BJ (cell line): ENCODE measurements at regions not wholly inside any gene's neighbourhood (a gene's known extent, or its start where the extent isn't known, plus 50 kb on each side); places are given as distances from the start of the nearest gene placed in this dataset.
A peak's percentile ranks its signal among the peaks of the same experiment; 100 is the strongest.
"Not testable (repeated sequence)": the region's sequence is repeated elsewhere in the genome, so short reads cannot be mapped to it uniquely, and the experiment has no call there.

Source experiments
- CTCF ChIA-PET: fragments of 350-600 bp; formaldehyde crosslinking; extraction: SDS; loops from one replicate; lab custom pipeline; 2021; ENCODE audit warnings: antibody characterized with exemption, inconsistent platforms; lab: Yijun Ruan, JAX
- POLR2A ChIA-PET: fragments of 300-600 bp; sonication (Branson Sonifier 250); formaldehyde crosslinking; extraction: SDS; loops from one replicate; lab custom pipeline; 2021; ENCODE audit warnings: antibody characterized with exemption; lab: Charles Lee
- DNase-seq: peaks from one replicate; pipeline ENCODE4 v3.0.0-alpha.2; 2011; ENCODE audit warnings: low read depth
- H3K27me3 ChIP-seq: 2 replicates; pipeline ENCODE4 v1.6.0; 2011; ENCODE audit warnings: low read length; ENCODE audit not compliant: control insufficient read depth, insufficient read depth
- H3K36me3 ChIP-seq: 2 replicates; pipeline ENCODE4 v1.5.1; 2011; ENCODE audit warnings: low read length; ENCODE audit not compliant: control insufficient read depth, insufficient read depth
- H3K4me3 ChIP-seq: 2 replicates; pipeline ENCODE4 v1.5.1; 2011; ENCODE audit warnings: low read depth, mild to moderate bottlenecking, control low read depth, low read length
- CTCF ChIP-seq: IDR thresholded peaks from 2 replicates; pipeline ENCODE4 v1.5.1; 2011; ENCODE audit warnings: low read depth, mild to moderate bottlenecking, control low read depth, inconsistent platforms, low read length, moderate library complexity; ENCODE audit not compliant: insufficient read depth

GRCh38 chr20:22729616-22730236, 145.4 kb upstream of the FOXA2 start:
- TF ChIP-seq CTCF: no peak
- CTCF ChIA-PET: interaction anchor here (1.0 kb wide), 1 partner anchor 38 kb away, joined by 6 read pairs; no protein-coding TSS in a partner anchor

DNA sequence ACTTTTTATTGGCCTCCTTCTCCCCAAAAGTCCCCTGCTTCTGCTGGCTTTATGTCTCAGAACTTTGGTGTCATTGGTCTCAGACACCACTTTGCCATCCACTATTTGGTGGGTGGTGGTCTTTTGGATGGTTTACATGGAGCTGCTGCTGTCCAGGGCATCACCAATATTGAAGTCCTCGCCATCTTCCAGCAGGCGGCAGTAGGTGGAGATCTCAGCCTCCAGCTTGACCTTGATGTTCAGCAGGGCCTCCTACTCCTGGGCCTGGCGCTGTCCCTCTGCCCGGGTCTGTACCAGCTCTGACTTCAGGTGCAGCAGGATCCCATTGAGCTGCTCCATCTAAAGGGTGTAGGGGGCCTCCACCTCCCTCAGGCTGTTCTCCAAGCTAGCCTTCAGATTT, 148.4 kb upstream of the FOXA2 start:
- CTCF ChIA-PET: interaction anchor here (1.3 to 2.0 kb wide), 2 partner anchors 47 to 241 kb away, joined by 3 to 6 read pairs; no protein-coding TSS in a partner anchor

More at GRCh38 chr20:22729616-22730236, 145.4 kb upstream of the FOXA2 start:
- no peak overlapping the region for H3K4me3 ChIP-seq
- POLR2A ChIA-PET: no interaction called here
- no peaks in the 10 kb centered on the region; the same call in 1 of the 2 replicates for H3K27me3 ChIP-seq
- DNase-seq: no peak
- no peaks in the 10 kb centered on the region for H3K36me3 ChIP-seq

GRCh38 chr20:22734946-22735647, 150.7 kb upstream of the FOXA2 start:
- peak; percentile 29; the same call in 1 of the 2 replicates for TF ChIP-seq CTCF
- H3K36me3 ChIP-seq, H3K4me3 ChIP-seq, POLR2A ChIA-PET, H3K27me3 ChIP-seq, DNase-seq: not testable (repeated sequence)
- CTCF ChIA-PET: interaction anchor here (0.7 to 2.0 kb wide), 6 partner anchors 10 to 240 kb away, joined by 3 to 6 read pairs (median 4); no protein-coding TSS in a partner anchor

More for the DNA sequence above, 148.4 kb upstream of the FOXA2 start:
- no peak for TF ChIP-seq CTCF
- H3K27me3 ChIP-seq: no peaks in the 10 kb centered on the region; the same call in 1 of the 2 replicates
- no peak for DNase-seq
- H3K36me3 ChIP-seq: no peaks in the 10 kb centered on the region
- POLR2A ChIA-PET: no interaction called here
- no peak overlapping the region for H3K4me3 ChIP-seq

GRCh38 chr20:22740829-22741228, 156.5 kb upstream of the FOXA2 start:
- no peak for DNase-seq

More at GRCh38 chr20:22740829-22741228, 156.5 kb upstream of the FOXA2 start:
- CTCF ChIA-PET: interaction anchor here (0.8 kb wide), 1 partner anchor 9 kb away, joined by 3 read pairs; no protein-coding TSS in a partner anchor
- no peak overlapping the region for H3K4me3 ChIP-seq
- H3K27me3 ChIP-seq: no peaks in the 10 kb centered on the region
- TF ChIP-seq CTCF: no peak
- no peaks in the 10 kb centered on the region for H3K36me3 ChIP-seq
- POLR2A ChIA-PET: no interaction called here
